ENCODE measurements at regions not wholly inside any gene's neighbourhood (a gene's known extent, or its start where the extent isn't known, plus 50 kb on each side); places are given as distances from the start of the nearest gene placed in this dataset.

GRCh38 chr3:22835041-22835440 lies 368.1 kb upstream of the UBE2E2 start:
- TF ChIP-seq, protein P1, sequence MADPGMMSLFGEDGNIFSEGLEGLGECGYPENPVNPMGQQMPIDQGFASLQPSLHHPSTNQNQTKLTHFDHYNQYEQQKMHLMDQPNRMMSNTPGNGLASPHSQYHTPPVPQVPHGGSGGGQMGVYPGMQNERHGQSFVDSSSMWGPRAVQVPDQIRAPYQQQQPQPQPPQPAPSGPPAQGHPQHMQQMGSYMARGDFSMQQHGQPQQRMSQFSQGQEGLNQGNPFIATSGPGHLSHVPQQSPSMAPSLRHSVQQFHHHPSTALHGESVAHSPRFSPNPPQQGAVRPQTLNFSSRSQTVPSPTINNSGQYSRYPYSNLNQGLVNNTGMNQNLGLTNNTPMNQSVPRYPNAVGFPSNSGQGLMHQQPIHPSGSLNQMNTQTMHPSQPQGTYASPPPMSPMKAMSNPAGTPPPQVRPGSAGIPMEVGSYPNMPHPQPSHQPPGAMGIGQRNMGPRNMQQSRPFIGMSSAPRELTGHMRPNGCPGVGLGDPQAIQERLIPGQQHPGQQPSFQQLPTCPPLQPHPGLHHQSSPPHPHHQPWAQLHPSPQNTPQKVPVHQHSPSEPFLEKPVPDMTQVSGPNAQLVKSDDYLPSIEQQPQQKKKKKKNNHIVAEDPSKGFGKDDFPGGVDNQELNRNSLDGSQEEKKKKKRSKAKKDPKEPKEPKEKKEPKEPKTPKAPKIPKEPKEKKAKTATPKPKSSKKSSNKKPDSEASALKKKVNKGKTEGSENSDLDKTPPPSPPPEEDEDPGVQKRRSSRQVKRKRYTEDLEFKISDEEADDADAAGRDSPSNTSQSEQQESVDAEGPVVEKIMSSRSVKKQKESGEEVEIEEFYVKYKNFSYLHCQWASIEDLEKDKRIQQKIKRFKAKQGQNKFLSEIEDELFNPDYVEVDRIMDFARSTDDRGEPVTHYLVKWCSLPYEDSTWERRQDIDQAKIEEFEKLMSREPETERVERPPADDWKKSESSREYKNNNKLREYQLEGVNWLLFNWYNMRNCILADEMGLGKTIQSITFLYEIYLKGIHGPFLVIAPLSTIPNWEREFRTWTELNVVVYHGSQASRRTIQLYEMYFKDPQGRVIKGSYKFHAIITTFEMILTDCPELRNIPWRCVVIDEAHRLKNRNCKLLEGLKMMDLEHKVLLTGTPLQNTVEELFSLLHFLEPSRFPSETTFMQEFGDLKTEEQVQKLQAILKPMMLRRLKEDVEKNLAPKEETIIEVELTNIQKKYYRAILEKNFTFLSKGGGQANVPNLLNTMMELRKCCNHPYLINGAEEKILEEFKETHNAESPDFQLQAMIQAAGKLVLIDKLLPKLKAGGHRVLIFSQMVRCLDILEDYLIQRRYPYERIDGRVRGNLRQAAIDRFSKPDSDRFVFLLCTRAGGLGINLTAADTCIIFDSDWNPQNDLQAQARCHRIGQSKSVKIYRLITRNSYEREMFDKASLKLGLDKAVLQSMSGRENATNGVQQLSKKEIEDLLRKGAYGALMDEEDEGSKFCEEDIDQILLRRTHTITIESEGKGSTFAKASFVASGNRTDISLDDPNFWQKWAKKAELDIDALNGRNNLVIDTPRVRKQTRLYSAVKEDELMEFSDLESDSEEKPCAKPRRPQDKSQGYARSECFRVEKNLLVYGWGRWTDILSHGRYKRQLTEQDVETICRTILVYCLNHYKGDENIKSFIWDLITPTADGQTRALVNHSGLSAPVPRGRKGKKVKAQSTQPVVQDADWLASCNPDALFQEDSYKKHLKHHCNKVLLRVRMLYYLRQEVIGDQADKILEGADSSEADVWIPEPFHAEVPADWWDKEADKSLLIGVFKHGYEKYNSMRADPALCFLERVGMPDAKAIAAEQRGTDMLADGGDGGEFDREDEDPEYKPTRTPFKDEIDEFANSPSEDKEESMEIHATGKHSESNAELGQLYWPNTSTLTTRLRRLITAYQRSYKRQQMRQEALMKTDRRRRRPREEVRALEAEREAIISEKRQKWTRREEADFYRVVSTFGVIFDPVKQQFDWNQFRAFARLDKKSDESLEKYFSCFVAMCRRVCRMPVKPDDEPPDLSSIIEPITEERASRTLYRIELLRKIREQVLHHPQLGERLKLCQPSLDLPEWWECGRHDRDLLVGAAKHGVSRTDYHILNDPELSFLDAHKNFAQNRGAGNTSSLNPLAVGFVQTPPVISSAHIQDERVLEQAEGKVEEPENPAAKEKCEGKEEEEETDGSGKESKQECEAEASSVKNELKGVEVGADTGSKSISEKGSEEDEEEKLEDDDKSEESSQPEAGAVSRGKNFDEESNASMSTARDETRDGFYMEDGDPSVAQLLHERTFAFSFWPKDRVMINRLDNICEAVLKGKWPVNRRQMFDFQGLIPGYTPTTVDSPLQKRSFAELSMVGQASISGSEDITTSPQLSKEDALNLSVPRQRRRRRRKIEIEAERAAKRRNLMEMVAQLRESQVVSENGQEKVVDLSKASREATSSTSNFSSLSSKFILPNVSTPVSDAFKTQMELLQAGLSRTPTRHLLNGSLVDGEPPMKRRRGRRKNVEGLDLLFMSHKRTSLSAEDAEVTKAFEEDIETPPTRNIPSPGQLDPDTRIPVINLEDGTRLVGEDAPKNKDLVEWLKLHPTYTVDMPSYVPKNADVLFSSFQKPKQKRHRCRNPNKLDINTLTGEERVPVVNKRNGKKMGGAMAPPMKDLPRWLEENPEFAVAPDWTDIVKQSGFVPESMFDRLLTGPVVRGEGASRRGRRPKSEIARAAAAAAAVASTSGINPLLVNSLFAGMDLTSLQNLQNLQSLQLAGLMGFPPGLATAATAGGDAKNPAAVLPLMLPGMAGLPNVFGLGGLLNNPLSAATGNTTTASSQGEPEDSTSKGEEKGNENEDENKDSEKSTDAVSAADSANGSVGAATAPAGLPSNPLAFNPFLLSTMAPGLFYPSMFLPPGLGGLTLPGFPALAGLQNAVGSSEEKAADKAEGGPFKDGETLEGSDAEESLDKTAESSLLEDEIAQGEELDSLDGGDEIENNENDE (IDR thresholded peaks at IDR 0.05; ENCODE audit: insufficient replicate concordance, low read length) = no peak
- TF ChIP-seq POLR2AphosphoS5 (IDR thresholded peaks at IDR 0.05; ENCODE audit: low read depth, low read length) (no peak), CTCF (IDR thresholded peaks at IDR 0.05; ENCODE audit: control extremely low read depth in 1 of 3, insufficient read depth in 1 of 3, low read depth in 1 of 3, low read length in 3 of 3) (no peak), EZH2 (IDR thresholded peaks at IDR 0.05; ENCODE audit: low read depth, low read length, severe bottlenecking) (no peak), NRF1 (IDR thresholded peaks at IDR 0.05; ENCODE audit: low read depth, low read length) (no peak), RXRA (IDR thresholded peaks at IDR 0.05; ENCODE audit: insufficient read depth, low read depth, low read length) (no peak), ZNF274 (IDR thresholded peaks at IDR 0.05; ENCODE audit: borderline replicate concordance, extremely low read depth, low read length) (no peak), POLR2A (IDR thresholded peaks at IDR 0.05; ENCODE audit: control extremely low read depth in 1 of 2, low read depth in 2 of 2, low read length in 2 of 2) (no peak), CHD1 (IDR thresholded peaks at IDR 0.05; ENCODE audit: low read depth, low read length) (no peak)

Measured in H1 (cell line).